A549 (cell line): ENCODE measurements at regions not wholly inside any gene's neighbourhood (a gene's known extent, or its start where the extent isn't known, plus 50 kb on each side); places are given as distances from the start of the nearest gene placed in this dataset.
"Not testable (repeated sequence)": the region's sequence is repeated elsewhere in the genome, so short reads cannot be mapped to it uniquely, and the experiment has no call there.

ENCODE experiments used
- ATAC-seq, 2 experiments: fragments of 200-7000 bp in 1 of 2; fragments of >200 bp in 1 of 2; cut with Nextera tagmentation in 1 of 2; cut with Tn5 transposase in 1 of 2; 3 replicates each; pipeline versions ENCODE4 v1.8.0 to v1.9.1; 2018 to 2020; ENCODE audit warnings: mild to moderate bottlenecking in 1 of 2, moderate library complexity in 1 of 2
- CTCF ChIA-PET: fragments of 300-600 bp; sonication (Branson Sonifier 250); formaldehyde crosslinking; extraction: SDS; loops from one replicate; lab custom pipeline; 2021; ENCODE audit warnings: antibody characterized with exemption, inconsistent platforms; lab: Yijun Ruan, JAX
- POLR2A ChIA-PET: fragments of 350-600 bp; formaldehyde crosslinking; extraction: SDS; loops from one replicate; lab custom pipeline; 2021; ENCODE audit warnings: antibody characterized with exemption, inconsistent platforms; lab: Yijun Ruan, JAX
- DNase-seq, 2 experiments: peaks; one replicate each; pipeline versions ENCODE4 v3.0.0 to v3.0.0-alpha.2; 2011 to 2016; ENCODE audit warnings: low read depth in 1 of 2, low spot score in 1 of 2
- FAIRE-seq: peaks from 2 replicates; lab custom pipeline; 2011; peaks lifted over from hg19 to GRCh38; lab: Jason Lieb, UNC
- H3K27ac ChIP-seq, 2 experiments: fragments of >200 bp; sonication (Bioruptor Twin); formaldehyde crosslinking; 3 replicates each; pipeline ENCODE4 v1.5.1; 2016 to 2017
- H3K4me1 ChIP-seq: fragments of >200 bp; sonication (Bioruptor Twin); formaldehyde crosslinking; 3 replicates; pipeline ENCODE4 v1.6.1; 2016
- H3K4me2 ChIP-seq: fragments of >200 bp; sonication (Bioruptor Twin); formaldehyde crosslinking; 3 replicates; pipeline ENCODE4 v1.6.1; 2016
- H3K4me3 ChIP-seq: fragments of >200 bp; sonication (Bioruptor Twin); formaldehyde crosslinking; 3 replicates; pipeline ENCODE4 v1.5.1; 2016
- H3K9me3 ChIP-seq: fragments of >200 bp; sonication (Bioruptor Twin); formaldehyde crosslinking; 3 replicates; pipeline ENCODE4 v1.6.1; 2016
- CBX8 ChIP-seq: fragments of 200-600 bp; sonication (generic); IDR thresholded peaks from 2 replicates; pipeline ENCODE4 v1.6.1; 2016
- CHD4 ChIP-seq: fragments of 200-600 bp; sonication (generic); IDR thresholded peaks from 2 replicates; pipeline ENCODE4 v1.6.1; 2016; ENCODE audit warnings: antibody characterized with exemption, mild to moderate bottlenecking, borderline replicate concordance
- EHF ChIP-seq: fragments of 250-450 bp; sonication (Bioruptor Pico); IDR thresholded peaks from 2 replicates; pipeline ENCODE4 v1.5.0; 2020; ENCODE audit warnings: mild to moderate bottlenecking
- FOSB ChIP-seq: fragments of 250-450 bp; sonication (Bioruptor Pico); IDR thresholded peaks from 2 replicates; pipeline ENCODE4 v1.5.0; 2020; ENCODE audit warnings: mild to moderate bottlenecking, moderate library complexity
- FOXS1 ChIP-seq: fragments of 250-450 bp; sonication (Bioruptor Pico); IDR thresholded peaks from 2 replicates; pipeline ENCODE4 v1.5.0; 2020; ENCODE audit warnings: mild to moderate bottlenecking, moderate library complexity
- GATA3 ChIP-seq: IDR thresholded peaks from 2 replicates; pipeline ENCODE4 v1.6.1; 2012; ENCODE audit warnings: borderline replicate concordance
- HDAC2 ChIP-seq: fragments of 200-600 bp; sonication (generic); IDR thresholded peaks from 2 replicates; pipeline ENCODE4 v1.6.1; 2016
- HEYL ChIP-seq: fragments of 250-450 bp; sonication (Bioruptor Pico); IDR thresholded peaks from 2 replicates; pipeline ENCODE4 v1.8.0; 2021; ENCODE audit warnings: mild to moderate bottlenecking, moderate library complexity
- JUN ChIP-seq, 2 experiments: fragments of >200 bp; sonication (Bioruptor Twin); formaldehyde crosslinking; IDR thresholded peaks; 2 replicates in 1 of 2; 3 replicates in 1 of 2; pipeline ENCODE4 v1.6.1; 2016 to 2017
- KDM1A ChIP-seq: fragments of 200-600 bp; sonication (generic); IDR thresholded peaks from 2 replicates; pipeline ENCODE4 v1.6.1; 2016; ENCODE audit warnings: low read depth, mild to moderate bottlenecking
- MAZ ChIP-seq: fragments of 150-350 bp; IDR thresholded peaks from 2 replicates; pipeline ENCODE4 v1.6.1; 2014; ENCODE audit warnings: antibody characterized with exemption, low read depth, low read length, borderline replicate concordance
- NPAS2 ChIP-seq: fragments of 250-450 bp; sonication (Bioruptor Pico); IDR thresholded peaks from 2 replicates; pipeline ENCODE4 v1.8.0; 2022; ENCODE audit warnings: mild to moderate bottlenecking, moderate library complexity, borderline replicate concordance
- NR3C1 ChIP-seq: fragments of >200 bp; sonication (Bioruptor Twin); formaldehyde crosslinking; IDR thresholded peaks from 3 replicates; pipeline ENCODE4 v1.6.1; 2017
- PHF8 ChIP-seq: fragments of 200-600 bp; sonication (generic); IDR thresholded peaks from 2 replicates; pipeline ENCODE4 v1.6.1; 2016; ENCODE audit warnings: low read depth, mild to moderate bottlenecking, antibody characterized with exemption, moderate library complexity, borderline replicate concordance
- POLR2A ChIP-seq: IDR thresholded peaks from 2 replicates; pipeline ENCODE4 v1.6.1; 2012; ENCODE audit warnings: mild to moderate bottlenecking, low read length
- RFX5 ChIP-seq: fragments of 450-650 bp; IDR thresholded peaks from 2 replicates; pipeline ENCODE4 v1.7.1; 2014; ENCODE audit warnings: antibody characterized with exemption, mild to moderate bottlenecking, moderate library complexity
- TFCP2L1 ChIP-seq: fragments of 250-450 bp; sonication (Bioruptor Pico); IDR thresholded peaks from 2 replicates; pipeline ENCODE4 v1.5.0; 2021; ENCODE audit warnings: mild to moderate bottlenecking
- ZNF302 ChIP-seq: fragments of 250-450 bp; sonication (Bioruptor Pico); IDR thresholded peaks from 2 replicates; pipeline ENCODE4 v1.9.0; 2021; ENCODE audit warnings: inconsistent platforms, mild to moderate bottlenecking, moderate library complexity
- WGBS: methylation state at CpG from one replicate; pipeline ENCODE4 v1.1.6; 2017; ENCODE audit errors: missing lambda C conversion rate; 5-methylcytosine and 5-hydroxymethylcytosine counted together
- TF ChIP-seq, protein P1 (sequence below): IDR thresholded peaks from 2 replicates; pipeline ENCODE4 v1.6.1; 2012
- TF ChIP-seq, protein P2 (sequence below): IDR thresholded peaks from 2 replicates; pipeline ENCODE4 v1.6.1; 2012
- TF ChIP-seq, protein P3 (sequence below): fragments of >200 bp; sonication (Bioruptor Twin); formaldehyde crosslinking; IDR thresholded peaks from 3 replicates; pipeline ENCODE4 v1.5.1; 2016
- TF ChIP-seq, protein P4 (sequence below): fragments of 250-450 bp; sonication (Bioruptor Pico); IDR thresholded peaks from 2 replicates; pipeline ENCODE4 v1.5.0; 2020; ENCODE audit warnings: low read depth, mild to moderate bottlenecking, moderate library complexity
- TF ChIP-seq, protein P5 (sequence below): fragments of >200 bp; sonication (Bioruptor Twin); formaldehyde crosslinking; IDR thresholded peaks from 3 replicates; pipeline ENCODE4 v1.6.1; 2016

- H3K4me3 ChIP-seq, DNase-seq, H3K4me2 ChIP-seq, FAIRE-seq, CTCF ChIA-PET, H3K9me3 ChIP-seq, H3K27ac ChIP-seq, POLR2A ChIA-PET, H3K4me1 ChIP-seq: not testable (repeated sequence)
- no CpG with 5 or more reads among the region's 15 CpGs for WGBS
- ATAC-seq: 0 out of 6 replicates have a peak, but pooled peaks of 1 of the 2 experiments have one; percentile 64
These were observed 186.2 kb upstream of the CHL1 start for GRCh38 chr3:10109-10996.

DNA sequence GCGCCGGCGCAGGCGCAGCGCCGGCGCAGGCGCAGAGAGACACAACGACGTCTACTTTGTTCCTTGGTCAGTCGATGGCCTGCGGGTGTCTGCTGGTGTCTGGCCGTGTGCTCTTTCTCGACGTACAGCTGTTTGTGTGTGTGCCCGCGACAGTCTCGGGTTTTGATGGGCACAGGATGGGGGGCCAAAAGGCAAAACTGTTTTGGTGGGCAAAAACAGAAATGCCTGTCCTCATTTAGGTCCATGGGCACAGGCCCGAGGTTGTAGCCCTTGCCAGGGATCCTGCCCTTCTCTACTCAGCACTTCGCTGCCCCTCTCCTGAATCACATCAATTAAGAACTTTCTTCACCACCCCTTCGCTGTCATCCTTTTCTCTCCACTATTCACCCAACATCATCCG is 184.8 kb upstream of the CHL1 start:
- WGBS: 60% methylated on average over 21 of the region's 22 CpGs
- FAIRE-seq: no peak
- TF ChIP-seq NR3C1: no peak
- TF ChIP-seq, protein P1, sequence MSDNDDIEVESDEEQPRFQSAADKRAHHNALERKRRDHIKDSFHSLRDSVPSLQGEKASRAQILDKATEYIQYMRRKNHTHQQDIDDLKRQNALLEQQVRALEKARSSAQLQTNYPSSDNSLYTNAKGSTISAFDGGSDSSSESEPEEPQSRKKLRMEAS: peak; percentile 40; the same call in 1 of the 2 replicates
- ChIA-PET POLR2A (interaction anchor here (0.6 kb wide), 1 partner anchor 344 kb away, joined by 3 read pairs; no protein-coding TSS in a partner anchor), CTCF (interaction anchor here (2.2 kb wide), 1 partner anchor 342 kb away, joined by 7 read pairs; no protein-coding TSS in a partner anchor)
- Histone ChIP-seq H3K4me1 (no peaks in the 10 kb centered on the region), H3K4me3 (peak overlapping the region; percentile 38), H3K27ac (peak overlapping the region; percentile 59 to 78; a peak in 4 of 6 replicates), H3K9me3 (0 out of 3 replicates have a peak, but pooled peaks cover 3% of the 10 kb centered on the region), H3K4me2 (peak overlapping the region; percentile 67)
- DNase-seq: peak; percentile 22 to 45
- ATAC-seq: peak; percentile 88 to 93

DNA sequence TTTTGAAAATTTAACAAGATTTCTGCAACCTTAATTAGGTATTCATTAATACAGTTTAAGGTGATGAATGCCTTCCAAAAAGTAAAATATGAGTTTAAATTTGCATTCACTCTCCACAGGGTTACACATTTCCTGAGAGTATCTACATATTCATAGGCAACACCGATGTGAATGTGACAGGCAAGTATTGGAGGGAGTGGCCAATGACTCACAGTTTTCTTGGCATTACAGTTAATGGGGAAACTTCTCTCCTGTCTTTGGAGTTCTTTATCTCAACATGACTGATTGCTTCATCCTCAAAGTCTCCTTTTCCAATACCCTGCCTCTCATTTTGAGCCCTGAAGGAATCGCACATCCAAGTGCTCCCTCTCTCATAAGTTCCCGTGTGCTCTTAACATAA is 181.9 kb upstream of the CHL1 start:
- no peak overlapping the region for H3K4me3 ChIP-seq
- 10% methylated on average over 3 of the region's 3 CpGs for WGBS
- DNase-seq: no peak
- no peak overlapping the region for H3K4me2 ChIP-seq
- TF ChIP-seq ZNF302 (CRISPR knock-in tag) (no peak), RFX5 (no peak), TFCP2L1 (CRISPR knock-in tag) (no peak), MAZ (no peak), HDAC2 (no peak), CBX8 (no peak)
- TF ChIP-seq, protein P2, sequence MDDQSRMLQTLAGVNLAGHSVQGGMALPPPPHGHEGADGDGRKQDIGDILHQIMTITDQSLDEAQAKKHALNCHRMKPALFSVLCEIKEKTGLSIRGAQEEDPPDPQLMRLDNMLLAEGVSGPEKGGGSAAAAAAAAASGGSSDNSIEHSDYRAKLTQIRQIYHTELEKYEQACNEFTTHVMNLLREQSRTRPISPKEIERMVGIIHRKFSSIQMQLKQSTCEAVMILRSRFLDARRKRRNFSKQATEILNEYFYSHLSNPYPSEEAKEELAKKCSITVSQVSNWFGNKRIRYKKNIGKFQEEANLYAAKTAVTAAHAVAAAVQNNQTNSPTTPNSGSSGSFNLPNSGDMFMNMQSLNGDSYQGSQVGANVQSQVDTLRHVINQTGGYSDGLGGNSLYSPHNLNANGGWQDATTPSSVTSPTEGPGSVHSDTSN: no peak
- TF ChIP-seq, all 56 proteins: peak for 0
- POLR2A ChIA-PET: no interaction called here
- Histone ChIP-seq H3K4me1 (no peaks in the 10 kb centered on the region), H3K27ac (no peak overlapping the region), H3K9me3 (0 out of 3 replicates have a peak, but pooled peaks cover 3% of the 10 kb centered on the region)
- CTCF ChIA-PET: no interaction called here
- no peak for FAIRE-seq
- ATAC-seq: no peak

- CTCF ChIA-PET: no interaction called here
- no peak for ATAC-seq
- TF ChIP-seq GATA3 (no peak), FOXS1 (CRISPR knock-in tag) (no peak), HEYL (no peak), EHF (CRISPR knock-in tag) (no peak), MAZ (no peak), RFX5 (no peak), JUN (IDR thresholded peaks at IDR 0.05) (no peak), CBX8 (no peak), KDM1A (no peak), HDAC2 (no peak), PHF8 (no peak), POLR2A (no peak), NPAS2 (CRISPR knock-in tag) (no peak), FOSB (CRISPR knock-in tag) (no peak), CHD4 (no peak)
- TF ChIP-seq, protein P3, sequence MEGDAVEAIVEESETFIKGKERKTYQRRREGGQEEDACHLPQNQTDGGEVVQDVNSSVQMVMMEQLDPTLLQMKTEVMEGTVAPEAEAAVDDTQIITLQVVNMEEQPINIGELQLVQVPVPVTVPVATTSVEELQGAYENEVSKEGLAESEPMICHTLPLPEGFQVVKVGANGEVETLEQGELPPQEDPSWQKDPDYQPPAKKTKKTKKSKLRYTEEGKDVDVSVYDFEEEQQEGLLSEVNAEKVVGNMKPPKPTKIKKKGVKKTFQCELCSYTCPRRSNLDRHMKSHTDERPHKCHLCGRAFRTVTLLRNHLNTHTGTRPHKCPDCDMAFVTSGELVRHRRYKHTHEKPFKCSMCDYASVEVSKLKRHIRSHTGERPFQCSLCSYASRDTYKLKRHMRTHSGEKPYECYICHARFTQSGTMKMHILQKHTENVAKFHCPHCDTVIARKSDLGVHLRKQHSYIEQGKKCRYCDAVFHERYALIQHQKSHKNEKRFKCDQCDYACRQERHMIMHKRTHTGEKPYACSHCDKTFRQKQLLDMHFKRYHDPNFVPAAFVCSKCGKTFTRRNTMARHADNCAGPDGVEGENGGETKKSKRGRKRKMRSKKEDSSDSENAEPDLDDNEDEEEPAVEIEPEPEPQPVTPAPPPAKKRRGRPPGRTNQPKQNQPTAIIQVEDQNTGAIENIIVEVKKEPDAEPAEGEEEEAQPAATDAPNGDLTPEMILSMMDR: no peak
- TF ChIP-seq, protein P4, sequence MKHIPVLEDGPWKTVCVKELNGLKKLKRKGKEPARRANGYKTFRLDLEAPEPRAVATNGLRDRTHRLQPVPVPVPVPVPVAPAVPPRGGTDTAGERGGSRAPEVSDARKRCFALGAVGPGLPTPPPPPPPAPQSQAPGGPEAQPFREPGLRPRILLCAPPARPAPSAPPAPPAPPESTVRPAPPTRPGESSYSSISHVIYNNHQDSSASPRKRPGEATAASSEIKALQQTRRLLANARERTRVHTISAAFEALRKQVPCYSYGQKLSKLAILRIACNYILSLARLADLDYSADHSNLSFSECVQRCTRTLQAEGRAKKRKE (CRISPR knock-in tag): no peak
- TF ChIP-seq, protein P5, sequence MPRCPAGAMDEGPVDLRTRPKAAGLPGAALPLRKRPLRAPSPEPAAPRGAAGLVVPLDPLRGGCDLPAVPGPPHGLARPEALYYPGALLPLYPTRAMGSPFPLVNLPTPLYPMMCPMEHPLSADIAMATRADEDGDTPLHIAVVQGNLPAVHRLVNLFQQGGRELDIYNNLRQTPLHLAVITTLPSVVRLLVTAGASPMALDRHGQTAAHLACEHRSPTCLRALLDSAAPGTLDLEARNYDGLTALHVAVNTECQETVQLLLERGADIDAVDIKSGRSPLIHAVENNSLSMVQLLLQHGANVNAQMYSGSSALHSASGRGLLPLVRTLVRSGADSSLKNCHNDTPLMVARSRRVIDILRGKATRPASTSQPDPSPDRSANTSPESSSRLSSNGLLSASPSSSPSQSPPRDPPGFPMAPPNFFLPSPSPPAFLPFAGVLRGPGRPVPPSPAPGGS: no peak
- no peak overlapping the region for H3K4me2 ChIP-seq
- POLR2A ChIA-PET: no interaction called here
- H3K9me3 ChIP-seq: 0 out of 3 replicates have a peak, but pooled peaks cover 3% of the 10 kb centered on the region
- no peak for DNase-seq
- WGBS: 0% methylated on average over 2 of the region's 2 CpGs
- no peak for FAIRE-seq
- no peaks in the 10 kb centered on the region for H3K4me1 ChIP-seq
- no peak overlapping the region for H3K4me3 ChIP-seq
- no peak overlapping the region for H3K27ac ChIP-seq
These were observed 180.2 kb upstream of the CHL1 start for GRCh38 chr3:16366-16765.
